Fibroblast of peridontal ligament (primary cell): ENCODE measurements at regions not wholly inside any gene's neighbourhood (a gene's known extent, or its start where the extent isn't known, plus 50 kb on each side); places are given as distances from the start of the nearest gene placed in this dataset.
"Not testable (repeated sequence)": the region's sequence is repeated elsewhere in the genome, so short reads cannot be mapped to it uniquely, and the experiment has no call there.

Experiments used
- DNase-seq: peaks from one replicate; pipeline ENCODE4 v3.0.0-alpha.2; 2010; ENCODE audit errors: extremely low read depth

GRCh38 chr20:26133794-26134193 lies 437.1 kb upstream of the ZNF337 start:
- not testable (repeated sequence) for DNase-seq

DNA sequence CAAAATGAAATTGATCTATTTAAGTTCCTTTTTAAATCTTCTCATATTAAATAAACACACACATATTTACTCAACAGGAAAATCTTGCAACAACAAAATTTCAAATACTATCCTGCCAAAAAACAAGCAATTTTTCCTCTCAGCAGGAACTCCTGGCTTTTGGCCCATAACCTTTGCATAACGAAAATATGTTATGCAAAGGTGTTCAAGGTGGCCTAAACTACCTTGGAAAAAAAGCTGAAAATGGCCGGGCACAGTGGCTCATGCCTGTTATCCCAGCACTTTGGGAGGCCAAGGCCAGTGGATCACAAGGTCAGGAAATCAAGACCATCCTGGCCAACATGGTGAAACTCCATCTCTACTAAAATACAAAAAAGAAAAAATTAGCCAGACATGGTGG lies 424.3 kb upstream of the ZNF337 start:
- not testable (repeated sequence) for DNase-seq

DNA sequence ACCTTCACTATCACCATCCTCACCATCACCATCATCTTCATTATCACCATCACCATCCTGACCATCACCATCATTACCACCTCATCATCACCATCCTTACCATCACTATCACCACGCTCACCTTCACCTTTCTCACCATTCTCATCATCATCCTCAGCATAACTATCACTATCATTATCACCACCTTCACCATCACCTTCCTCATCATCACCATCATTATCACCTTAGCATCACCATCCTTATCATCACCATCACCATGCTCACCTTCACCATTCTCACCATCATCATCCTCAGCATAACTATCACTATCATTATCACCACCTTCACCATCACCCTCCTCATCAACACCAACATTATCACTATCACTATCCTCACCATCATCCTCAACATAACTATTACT lies 397.8 kb upstream of the ZNF337 start:
- not testable (repeated sequence) for DNase-seq

DNA sequence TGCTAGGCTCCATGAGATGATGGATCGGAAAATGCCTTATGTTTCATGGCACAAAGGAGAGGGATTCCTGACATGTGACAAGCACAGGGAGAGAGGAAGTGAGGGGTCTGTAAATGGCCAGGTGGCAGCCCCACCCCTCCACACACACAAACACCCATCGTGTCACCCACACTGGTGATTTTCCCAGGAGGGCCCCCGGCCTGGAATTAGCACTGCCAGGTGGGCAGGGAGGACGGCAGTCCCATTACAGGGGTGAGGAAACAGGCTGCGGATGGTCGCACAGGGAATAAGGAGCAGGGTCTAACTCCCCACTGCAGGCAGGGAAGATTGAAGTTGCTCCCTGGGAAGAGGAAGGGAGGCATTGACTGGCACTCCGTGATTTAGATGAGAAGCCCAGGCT lies 395.3 kb upstream of the ZNF337 start:
- DNase-seq, result not testable (repeated sequence)

DNA sequence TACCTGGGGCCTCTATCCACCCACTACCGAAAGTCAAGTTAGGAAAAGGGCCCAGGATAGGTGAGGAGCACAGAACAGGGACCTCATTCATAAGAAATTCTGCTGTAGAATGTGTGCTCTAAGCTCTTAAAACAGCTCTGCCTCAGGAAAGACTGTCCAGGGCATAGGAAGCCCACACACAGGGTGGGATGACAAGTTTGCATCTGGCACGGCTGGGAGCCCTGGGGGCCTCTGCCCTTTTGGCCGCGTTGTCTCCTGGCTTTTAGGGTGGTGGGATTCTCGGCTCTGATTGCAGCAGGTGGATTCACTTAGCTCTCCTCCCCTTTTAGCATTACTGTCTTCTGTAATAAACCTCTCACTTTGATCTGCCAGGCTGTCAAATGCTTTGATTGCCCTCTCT lies 389.5 kb upstream of the ZNF337 start:
- DNase-seq, result not testable (repeated sequence)

DNA sequence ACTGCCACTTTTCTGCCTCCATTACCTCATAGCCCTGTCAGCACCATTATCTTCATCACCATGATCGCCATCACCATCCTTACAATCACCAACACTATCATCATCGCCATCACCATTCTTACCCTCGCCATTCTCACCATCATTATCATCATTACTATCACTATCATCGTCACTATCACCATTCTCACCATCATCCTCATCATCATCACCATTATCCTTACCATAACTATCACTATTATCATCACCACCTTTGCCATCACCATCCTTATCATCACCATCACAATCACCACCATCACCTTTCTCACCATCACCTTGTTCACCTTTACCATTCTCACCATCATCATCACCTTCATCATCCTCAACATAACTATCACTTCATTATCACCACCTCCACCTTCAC lies 377.3 kb upstream of the ZNF337 start:
- not testable (repeated sequence) for DNase-seq

GRCh38 chr20:26059324-26059723 lies 362.7 kb upstream of the ZNF337 start:
- DNase-seq, result not testable (repeated sequence)

DNA sequence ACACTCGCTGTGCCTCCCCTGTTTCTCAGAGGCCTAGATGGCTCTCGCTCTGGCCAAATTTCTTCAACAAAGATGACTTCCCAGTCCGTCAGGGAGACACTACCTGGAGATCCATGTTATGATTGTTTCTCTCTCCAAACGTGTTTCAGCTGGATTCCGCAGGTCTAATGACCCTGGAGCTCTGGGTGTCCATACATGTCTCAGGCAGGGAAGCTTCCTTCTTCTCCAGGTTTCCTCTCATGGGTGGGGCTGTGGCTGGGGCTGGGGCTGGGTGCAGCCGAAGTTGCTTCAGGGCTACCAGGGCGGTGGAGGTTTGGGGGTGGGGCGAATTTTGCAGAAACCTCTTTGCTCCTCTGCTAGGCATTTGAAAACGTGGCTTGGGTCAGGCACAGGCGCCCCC lies 361.8 kb upstream of the ZNF337 start:
- not testable (repeated sequence) for DNase-seq

- not testable (repeated sequence) for DNase-seq
Measured at GRCh38 chr20:26057135-26057752, 360.6 kb upstream of the ZNF337 start.

- not testable (repeated sequence) for DNase-seq
Measured at GRCh38 chr20:26025792-26026191, 329.1 kb upstream of the ZNF337 start.

GRCh38 chr20:26010942-26011276 lies 314.3 kb upstream of the ZNF337 start:
- not testable (repeated sequence) for DNase-seq

GRCh38 chr20:26010224-26010941 lies 313.7 kb upstream of the ZNF337 start:
- peak; percentile 13 for DNase-seq

- DNase-seq, result peak; percentile 90
Measured at GRCh38 chr20:26009402-26010223, 313.0 kb upstream of the ZNF337 start.

DNA sequence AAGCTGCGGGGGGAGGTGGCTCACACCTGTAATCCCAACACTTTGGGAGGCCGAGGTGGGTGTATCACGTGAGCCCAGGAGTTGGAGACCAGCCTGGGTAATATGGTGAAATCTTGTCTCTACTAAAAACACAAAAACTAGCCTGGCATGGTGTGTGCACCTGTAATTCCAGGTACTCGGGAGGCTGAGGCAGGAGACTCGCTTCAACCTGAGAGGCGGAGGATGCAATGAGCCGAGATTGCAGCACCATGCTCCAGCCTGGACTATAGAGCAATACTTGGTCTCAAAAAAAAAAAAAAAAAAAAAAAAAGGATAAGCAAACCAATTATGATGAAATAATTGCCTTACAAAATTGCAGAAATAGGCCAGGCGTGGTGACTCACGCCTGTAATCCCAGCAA lies 311.4 kb upstream of the ZNF337 start:
- DNase-seq, result not testable (repeated sequence)

- not testable (repeated sequence) for DNase-seq
Measured at GRCh38 chr20:26006164-26006563, 309.5 kb upstream of the ZNF337 start.

- not testable (repeated sequence) for DNase-seq
Measured at GRCh38 chr20:26003959-26004358, 307.3 kb upstream of the ZNF337 start.

GRCh38 chr20:25997367-25998038 lies 300.9 kb upstream of the ZNF337 start:
- not testable (repeated sequence) for DNase-seq

- DNase-seq, result no peak
Measured at GRCh38 chr20:25992146-25992545, 295.5 kb upstream of the ZNF337 start.

GRCh38 chr20:25991756-25992130 lies 295.1 kb upstream of the ZNF337 start:
- DNase-seq, result no peak

GRCh38 chr20:25991051-25991755 lies 294.6 kb upstream of the ZNF337 start:
- DNase-seq, result no peak

- DNase-seq, result not testable (repeated sequence)
Measured at GRCh38 chr20:25989686-25990085, 293.0 kb upstream of the ZNF337 start.
